NCI-H446 treated with DMSO at 0.1 percent for 48 hours (cell line): ENCODE measurements at regions not wholly inside any gene's neighbourhood (a gene's known extent, or its start where the extent isn't known, plus 50 kb on each side); places are given as distances from the start of the nearest gene placed in this dataset.
A peak's percentile ranks its signal among the peaks of the same experiment; 100 is the strongest.

ENCODE experiments used
- DNase-seq: peaks from one replicate; lab custom pipeline; 2025; lab: John Stamatoyannopoulos, UW

DNA sequence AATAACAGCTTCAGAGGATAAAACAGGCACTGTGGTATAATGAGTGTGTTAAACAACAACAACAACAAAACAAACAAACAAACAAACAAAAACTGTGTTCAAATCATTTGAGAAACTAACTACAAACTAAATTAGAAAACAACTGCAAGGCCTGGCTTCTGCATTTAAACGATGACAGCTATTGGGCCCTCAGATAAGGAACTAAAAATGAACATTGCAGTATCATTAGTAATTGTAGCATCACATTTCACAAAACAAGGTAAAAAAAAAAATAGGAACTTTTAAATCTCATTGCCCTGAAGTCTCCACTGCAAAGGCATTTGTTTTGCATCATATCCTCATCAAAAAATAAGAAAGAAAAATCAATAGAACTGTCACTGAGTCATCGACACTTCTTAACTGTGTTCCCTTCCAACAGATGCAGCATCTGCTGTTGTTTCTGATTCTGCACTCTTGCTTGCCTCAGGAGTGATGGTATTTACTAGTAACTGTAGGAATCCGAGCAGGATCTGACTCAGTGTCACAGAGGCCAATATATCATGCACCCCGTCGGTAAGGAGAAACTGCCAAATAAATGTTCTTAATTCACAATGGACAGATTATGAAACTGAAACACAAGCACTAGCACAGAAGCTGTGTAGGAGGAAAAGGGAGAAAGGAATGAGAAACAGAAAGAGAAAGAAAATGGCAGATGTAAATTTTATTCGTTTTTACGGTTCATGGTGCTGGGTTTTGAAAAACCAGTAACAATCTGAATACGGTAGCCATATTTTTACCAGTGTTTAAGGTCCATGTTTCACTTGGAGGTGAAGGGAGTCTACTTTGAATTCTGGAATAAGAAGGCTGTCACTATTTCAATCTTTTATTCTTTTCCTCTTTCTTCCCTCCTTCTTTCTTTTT lies 365.7 kb upstream of the EPHA7 start:
- peak; percentile 36 for DNase-seq

DNA sequence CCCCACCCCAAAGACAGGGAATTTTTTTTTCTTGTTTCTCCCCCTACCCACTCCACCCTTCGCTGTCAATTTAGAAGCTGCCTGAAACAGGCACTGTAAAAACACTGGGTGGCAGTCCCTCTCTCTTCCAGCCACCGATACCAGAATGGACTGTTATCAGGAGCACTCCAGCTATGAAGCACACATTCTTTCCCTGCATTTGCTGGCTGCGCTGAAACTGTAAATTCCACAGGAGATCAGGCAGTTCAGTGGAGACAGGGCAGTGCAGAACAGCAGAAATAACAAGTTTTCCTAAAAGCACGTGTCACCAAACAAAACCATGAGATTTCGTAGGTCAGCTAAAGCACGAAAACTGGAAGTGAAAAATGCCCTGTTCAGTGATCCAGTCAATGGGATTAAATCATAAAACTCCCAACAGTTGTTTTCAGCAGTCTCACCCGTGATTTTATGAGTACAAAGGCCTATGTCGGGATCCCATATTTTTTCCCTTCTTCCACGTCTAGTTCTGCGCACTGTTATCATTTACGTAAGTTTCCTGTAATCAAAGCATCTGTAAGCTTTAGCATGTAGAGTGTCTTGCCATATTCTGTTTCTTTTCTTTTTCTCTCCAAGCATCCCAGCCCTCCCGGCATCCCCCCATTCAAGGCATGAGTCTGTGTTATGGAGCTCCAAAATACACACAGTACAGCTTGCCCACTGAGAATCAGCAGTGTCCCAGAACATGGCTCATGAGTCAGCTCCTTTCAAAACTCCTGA lies 359.9 kb upstream of the EPHA7 start:
- DNase-seq = no peak

DNA sequence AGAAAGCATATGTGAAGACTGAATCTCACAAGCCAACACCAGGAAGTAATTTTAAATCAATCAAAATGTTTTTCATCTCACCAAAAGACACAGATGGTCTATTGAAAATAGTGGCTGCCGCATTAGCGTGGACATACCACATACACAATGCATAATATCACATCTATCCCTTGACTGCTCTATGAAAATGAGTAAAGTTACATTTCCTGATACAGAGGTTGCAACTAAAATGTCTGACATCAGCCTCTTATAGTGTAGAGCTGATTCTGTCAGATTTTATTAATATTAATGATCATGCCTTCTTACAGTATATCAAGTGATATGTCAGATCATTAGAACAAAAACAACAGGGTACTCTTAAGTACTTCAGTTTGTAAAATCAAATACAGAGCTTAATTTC lies 339.8 kb upstream of the EPHA7 start:
- DNase-seq = no peak

DNA sequence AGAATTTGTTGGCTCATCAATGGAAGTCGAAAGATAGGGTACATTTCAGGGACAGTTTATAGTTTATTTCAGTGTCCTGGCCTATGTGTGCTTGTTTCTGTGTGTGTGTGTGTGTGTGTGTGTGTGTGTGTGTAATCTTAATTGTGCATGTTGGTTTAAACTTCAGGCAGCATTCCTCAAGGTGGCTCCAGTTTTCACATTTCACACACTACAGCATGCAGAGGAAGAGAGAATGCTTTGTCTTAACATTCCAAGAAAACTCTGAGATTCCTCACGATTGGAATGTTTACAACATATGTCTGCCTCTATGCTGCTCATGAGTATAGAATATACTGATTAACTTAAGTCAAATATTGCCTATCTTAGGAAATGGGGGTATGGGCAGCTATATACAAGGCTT lies 332.6 kb upstream of the EPHA7 start:
- DNase-seq = no peak

DNA sequence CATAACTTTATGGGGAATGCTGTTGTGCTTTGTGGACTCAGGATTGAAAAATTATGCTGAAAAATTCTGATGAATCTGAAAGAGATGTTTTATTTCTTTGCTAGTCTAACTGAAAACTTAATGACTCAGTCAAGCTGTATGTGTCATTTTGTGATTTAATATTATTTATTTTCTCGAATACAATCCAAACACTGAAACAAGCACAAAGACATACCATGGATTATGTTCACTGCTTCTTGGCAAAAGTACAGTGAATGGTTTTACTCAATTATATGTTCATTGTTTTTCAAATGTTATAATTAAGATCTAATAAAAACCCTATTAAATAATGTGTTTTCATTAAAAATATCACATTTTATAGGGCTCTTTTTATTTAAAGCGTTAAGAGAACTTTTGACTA lies 330.6 kb upstream of the EPHA7 start:
- DNase-seq = no peak

DNA sequence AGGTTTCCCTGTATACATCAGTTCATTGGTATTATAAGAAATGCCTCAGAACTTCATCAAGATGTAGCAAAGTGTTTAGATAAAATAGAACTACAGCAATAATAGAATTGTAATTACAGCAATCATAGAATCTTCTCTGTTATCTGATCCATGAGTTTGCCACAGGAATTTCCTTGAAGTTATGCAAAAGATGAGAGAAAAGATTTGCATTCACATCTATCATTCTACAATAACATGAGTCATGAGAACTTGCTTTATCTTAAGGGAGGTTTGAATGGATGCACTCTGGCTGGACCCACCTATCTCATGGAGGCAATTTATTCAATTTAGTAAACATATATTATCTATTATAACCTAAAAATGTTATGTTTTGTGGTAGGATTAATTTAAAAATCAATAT lies 329.8 kb upstream of the EPHA7 start:
- no peak for DNase-seq

DNA sequence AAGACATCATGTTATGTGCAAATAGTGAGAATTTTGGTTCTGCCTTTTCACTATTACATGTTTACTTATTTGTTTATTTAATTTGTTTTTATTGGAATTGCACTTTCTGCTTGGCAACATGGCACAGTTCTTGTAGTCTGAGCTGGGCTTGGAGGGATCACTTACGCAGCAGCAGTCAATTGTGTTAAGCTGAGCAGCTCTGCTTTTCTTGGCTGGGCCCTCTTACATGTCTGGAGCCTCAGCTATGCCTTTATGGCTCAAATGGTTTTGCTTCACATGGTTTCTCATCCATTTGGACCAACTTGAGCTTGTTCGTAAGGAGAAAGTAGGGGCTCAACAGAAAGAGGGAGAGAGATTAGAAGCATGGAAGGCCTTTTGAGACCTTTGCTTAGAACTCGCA lies 327.5 kb upstream of the EPHA7 start:
- DNase-seq = no peak

DNA sequence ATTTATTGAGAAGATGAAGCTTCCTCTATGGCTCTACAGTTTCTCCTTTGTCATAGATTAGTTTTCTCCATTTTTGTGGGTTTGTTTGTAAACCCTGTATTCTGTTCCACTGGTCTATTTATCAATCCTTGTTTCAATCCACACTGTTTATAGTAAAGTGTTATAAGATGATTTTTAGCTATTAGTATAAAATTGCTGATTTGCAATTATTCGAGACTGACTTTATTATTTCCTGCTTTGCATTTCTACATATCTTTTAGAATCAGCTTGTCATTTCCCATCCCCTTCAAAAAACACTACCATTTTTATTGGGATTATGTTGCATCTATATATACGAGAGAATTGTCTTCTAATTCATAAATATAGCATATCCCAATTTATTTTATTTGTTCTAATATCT lies 325.9 kb upstream of the EPHA7 start:
- no peak for DNase-seq

DNA sequence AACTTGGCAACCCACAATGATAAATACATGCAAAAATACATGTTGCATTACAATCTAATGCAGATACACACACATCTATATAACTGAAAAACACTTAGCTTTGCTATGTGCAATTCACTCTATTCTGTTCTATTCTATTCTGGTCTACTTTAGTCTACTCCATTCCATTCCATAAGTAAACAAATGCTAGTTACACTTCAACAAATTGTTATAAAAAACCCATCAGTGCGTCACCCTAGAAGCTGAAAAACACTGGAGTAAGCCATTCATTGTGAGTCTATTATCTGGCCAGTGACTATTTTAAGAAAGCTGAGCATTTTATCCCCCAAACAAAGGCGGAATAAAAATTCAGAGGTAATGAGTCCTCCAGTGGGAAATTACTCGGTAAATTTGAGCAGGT lies 315.7 kb upstream of the EPHA7 start:
- no peak for DNase-seq

DNA sequence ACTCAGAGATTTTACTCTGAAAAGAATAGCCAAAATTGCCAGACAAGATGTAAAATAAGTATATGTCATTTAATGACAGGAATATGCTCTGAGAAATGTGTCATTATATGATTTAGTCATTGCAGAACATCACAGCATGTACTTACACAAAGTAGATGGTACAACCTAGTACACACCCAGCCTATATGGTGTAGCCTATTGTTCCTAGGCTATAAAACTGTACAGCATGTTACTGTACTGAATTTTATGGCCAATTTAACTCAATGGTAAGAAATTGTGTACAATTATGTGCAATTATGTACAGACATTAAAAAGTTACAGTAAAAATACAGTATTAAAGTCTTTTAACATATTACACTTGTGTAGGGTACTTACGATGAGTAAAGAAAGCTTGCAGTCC lies 311.9 kb upstream of the EPHA7 start:
- DNase-seq = no peak

DNA sequence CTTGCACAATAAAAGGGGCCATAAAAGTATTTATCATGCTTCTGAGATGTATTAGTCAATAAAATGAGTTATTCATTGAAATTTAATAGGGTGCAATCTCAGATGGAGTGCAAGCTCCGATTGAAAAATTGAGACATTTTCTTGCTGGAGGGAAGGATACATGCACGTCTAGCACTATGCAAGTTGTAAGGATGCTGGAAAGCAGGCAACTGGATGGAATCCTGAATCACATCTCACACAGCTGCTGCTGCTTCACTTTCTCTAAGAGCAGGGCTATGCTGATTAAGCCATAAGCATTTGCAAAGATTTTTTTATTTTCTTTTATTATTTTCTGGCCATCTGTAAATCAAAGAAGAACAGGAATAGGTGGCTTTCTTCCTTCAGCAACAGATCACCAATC lies 308.8 kb upstream of the EPHA7 start:
- DNase-seq = no peak

DNA sequence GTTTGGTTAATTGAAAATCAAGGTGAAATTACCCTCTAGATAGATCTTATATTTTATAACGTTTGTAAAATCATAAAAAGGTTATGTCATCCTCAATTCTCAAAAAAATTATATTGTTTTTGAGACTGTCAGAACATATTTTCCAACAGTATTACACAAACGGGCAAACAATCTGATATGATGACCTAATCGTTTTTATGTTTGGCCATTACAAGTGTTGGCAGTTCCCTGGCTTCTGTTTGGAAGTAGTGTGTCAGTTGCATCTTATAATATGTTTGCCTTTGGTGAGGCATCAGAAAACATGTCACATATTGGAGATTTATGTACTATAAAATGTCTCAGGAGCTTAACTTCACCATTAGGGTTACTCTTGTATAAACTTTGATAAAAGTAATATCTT lies 308.1 kb upstream of the EPHA7 start:
- no peak for DNase-seq

DNA sequence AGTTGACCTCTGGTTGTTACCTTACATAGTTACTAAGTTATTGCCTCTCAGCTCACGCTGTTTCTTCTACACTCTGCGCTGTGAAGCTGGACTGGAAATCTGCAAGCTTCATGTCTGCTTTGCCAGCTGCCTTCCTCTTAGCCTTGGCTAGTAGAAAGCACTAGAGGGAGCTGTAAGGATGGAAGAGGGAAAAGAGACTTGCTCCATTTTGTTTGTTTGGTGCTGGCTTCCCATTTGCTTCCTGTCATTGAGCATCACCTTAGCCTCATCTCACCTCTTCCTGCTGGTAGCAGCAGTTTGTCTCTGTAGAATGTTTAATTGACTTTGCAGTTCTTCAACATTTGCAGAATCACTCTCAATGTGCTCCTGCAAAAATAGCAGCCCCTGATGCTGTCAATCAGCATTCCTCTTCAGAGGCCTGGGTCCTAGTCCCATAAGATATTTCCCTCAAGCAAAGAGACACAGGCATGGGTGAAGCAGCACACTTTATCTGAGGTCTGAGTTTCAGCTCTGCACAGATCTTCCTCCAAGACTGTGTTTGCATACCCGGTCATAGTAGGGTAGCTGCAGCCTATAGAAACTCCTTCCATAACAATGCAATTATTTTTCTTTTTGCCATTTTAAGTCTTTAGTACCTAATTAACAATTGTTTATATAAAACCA lies 302.2 kb upstream of the EPHA7 start:
- DNase-seq = peak; percentile 20

DNA sequence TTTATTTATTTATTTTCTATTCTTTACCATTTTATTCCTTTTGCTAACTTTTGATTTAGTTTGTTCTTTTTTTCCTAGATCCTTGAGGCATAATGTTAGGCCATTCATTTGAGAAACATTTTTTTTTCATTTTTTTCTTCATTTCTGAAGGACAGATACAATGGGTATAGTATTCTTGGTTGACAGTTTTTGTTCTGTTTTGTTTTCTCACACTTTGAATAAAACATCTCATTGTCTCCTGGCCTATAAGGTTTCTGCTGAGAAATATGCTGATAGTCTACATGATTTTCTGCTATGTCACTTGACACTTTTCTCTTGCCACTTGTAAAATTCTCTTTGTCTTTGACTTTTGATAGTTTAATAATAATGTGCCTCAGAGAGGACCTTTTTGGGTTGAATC lies 294.6 kb upstream of the EPHA7 start:
- no peak for DNase-seq

DNA sequence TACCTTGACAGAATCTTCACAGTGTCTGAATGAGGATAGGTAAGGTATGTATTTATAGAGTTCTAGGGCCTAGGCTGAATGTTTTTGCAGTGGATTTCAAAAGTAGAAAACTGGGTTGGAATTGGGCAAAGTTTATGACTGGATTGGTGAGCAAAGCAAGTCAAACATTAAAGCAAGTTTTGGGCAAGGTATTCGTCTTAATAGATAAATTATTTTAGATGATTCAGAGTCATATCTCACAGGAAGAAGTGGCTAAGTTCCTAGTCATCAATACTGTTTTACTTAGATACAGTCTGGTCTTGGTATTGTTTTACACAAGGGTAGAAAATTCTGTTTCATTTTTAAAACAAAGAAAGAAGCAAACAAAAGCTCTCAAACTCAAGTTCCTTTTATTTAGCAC lies 284.1 kb upstream of the EPHA7 start:
- no peak for DNase-seq

DNA sequence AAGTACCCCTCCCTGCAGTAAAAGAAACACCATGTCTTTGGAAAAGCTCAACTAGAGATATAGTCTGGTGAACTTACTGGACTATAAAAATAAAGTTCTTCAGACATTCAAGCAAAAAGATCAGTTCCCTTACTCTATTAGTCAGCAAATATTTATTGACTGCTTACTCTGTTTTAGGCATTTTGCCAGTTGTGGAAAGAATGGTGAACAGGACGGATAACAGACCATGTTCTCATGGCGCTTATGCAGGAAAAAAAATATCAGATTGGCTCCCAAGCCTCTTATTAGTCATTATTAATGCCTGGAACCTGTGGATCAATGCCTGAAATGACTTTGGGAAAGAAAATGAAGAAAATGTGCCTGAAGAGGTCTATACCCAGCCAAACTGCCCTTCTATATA lies 282.2 kb upstream of the EPHA7 start:
- DNase-seq = no peak

DNA sequence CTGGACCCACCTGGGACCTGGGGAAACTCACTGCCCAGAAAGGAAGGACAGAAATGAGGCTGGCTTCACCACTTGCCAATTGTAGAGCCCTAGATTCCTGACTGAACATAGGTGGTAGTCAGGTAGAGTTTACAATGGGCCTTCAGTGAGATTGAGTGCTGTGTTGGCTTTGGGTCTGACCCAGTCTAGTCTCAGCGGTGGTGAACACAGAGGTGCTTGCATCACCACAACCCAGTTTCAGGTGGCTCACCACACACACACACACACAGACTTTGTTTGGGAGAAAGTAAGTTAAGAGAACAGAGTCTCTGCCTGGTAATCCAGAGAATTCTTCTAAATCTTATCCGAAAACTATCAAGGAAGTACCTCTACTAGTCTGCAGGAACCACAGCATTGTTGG lies 266.1 kb upstream of the EPHA7 start:
- no peak for DNase-seq

DNA sequence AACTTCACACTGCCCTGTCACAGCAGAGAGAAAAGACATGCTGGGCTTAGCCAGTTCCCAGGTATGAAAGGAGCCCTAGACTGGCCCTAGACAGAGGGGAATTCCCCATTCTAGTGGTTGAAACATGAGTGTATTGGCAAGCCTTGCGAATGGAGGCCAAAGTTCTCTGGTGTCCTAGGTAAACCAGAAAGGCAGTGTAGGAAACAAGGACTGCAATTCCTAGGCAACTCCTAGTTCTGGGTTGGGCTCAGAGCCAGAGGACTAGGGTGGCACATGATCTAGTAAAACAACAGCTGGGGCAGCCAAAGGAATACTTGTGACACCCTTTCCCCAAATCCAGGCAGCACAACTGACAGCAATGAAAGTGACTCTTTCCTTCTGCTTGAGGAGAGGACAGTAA lies 265.0 kb upstream of the EPHA7 start:
- DNase-seq = no peak

DNA sequence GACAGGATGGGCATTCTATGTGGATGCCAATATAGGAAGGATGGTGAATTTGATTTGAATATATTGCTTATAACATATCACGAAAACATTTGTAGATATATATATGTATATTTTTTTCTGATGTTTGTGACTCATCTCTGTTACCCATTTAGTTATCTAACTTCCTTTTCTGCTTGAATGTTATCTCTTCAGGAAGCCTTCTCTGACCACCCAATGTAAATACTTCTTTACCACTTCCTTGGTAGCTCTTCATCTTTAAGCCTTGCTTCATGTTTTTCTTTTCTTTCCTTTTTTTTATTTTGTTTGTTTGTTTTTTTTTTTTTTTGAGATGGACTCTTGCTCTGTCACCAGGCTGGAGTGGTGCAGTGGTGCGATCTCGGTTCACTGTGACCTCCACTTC lies 260.5 kb upstream of the EPHA7 start:
- no peak for DNase-seq

DNA sequence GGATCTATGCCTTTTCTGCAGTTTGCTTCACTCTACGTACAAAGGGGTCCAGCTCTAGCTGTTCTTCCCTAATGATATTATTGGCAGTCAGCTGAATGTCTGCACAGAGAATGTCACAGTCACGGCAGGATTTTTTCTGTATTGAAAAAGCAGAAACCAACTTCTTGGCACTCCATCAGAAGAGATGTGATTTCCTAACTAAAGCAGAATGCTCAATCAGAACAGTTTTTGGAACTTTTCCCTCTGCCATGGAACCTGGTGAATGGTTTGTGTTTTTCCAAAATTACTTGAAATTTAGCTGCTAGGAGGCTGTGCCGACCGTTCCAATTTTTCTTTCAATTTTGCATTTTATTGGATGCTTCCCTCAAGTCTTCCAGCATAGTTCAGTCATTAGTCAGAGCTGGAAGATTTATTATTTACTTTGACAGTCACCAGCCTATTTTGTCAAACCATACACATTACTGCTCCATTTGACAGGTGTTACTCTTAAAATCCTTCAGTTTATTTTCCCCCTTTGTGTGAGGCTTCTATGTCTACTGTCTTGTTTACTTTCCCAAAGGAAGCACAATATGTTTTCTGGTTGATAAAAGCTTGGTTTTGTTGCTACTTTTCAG lies 259.6 kb upstream of the EPHA7 start:
- DNase-seq = peak; percentile 39

DNA sequence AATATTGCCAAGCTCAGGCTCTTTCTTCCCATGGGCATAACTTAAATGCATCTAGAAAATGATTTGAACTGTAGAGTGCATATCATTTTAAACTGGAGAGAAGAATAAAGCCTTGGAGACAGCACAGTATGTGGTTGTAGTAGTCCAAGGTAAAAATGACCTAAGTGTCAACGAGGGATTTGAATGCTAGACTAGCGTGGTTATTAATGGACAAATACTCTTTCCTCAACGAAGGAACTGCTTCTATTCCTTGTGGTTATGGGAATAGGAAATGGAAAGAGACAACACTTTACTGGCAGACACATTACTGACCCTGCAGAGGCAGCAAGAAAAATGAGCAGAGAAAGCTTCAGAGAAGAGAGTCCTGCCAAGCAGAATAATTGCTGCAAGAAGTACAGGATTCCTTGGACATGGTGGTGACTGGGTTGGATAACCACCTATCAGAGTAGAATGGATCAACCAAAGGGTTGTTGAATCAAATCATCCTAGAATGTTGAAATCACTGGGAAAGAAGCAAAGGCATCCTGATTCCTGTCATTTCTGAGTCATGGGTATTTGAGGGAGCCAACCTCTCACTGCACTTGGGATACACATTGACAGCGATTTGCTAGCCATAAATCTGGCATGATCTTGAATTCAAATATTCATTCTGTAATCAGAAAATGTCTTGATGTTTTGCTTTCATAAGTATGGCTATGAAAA lies 258.1 kb upstream of the EPHA7 start:
- DNase-seq = no peak

DNA sequence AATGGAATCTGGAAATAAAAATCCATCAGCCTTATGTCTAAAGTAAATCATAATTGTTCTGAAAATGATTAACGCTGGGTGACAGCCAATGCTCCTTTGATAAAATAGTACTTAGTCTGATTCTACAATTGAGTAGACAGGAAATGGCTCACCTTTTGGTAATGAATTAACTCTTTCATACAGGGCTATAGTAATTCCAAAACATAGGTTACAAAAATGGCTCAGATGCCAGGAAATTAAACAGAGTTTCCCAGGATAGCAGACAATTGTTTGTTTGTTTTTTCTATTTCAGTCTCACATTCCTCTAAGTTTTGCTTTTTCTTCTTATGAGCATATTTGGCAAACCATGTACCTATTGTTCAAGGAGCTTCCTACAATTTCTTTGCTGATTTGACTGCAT lies 257.2 kb upstream of the EPHA7 start:
- DNase-seq = no peak
